ENCODE measurements at regions not wholly inside any gene's neighbourhood (a gene's known extent, or its start where the extent isn't known, plus 50 kb on each side); places are given as distances from the start of the nearest gene placed in this dataset.

GRCh38 chr5:62977661-62978060 lies 399.0 kb downstream of the LRRC70 start:
- no peak for TF ChIP-seq CTCF (conservative IDR thresholded peaks at IDR 0.05; ENCODE audit: low read depth)
- no peak for DNase-seq (ENCODE audit: low spot score)
- H3K27ac ChIP-seq = no peak overlapping the region
- POLR2A ChIA-PET (ENCODE audit: low non-redundant PET) = no interaction called here
- CTCF ChIA-PET = no interaction called here

- ChIA-PET CTCF (no interaction called here), POLR2A (ENCODE audit: low non-redundant PET) (no interaction called here)
- DNase-seq (ENCODE audit: low spot score) = no peak
Measured at GRCh38 chr5:62974623-62975022, 396.0 kb downstream of the LRRC70 start.

GRCh38 chr5:62969409-62970120 lies 390.9 kb downstream of the LRRC70 start:
- no peak for TF ChIP-seq CTCF (conservative IDR thresholded peaks at IDR 0.05; ENCODE audit: low read depth)
- POLR2A ChIA-PET (ENCODE audit: low non-redundant PET) = no interaction called here
- CTCF ChIA-PET = no interaction called here
- no peak for DNase-seq (ENCODE audit: low spot score)
- no peak overlapping the region for H3K27ac ChIP-seq

More at GRCh38 chr5:62974623-62975022, 396.0 kb downstream of the LRRC70 start:
- no peak for TF ChIP-seq CTCF (conservative IDR thresholded peaks at IDR 0.05; ENCODE audit: low read depth)
- H3K27ac ChIP-seq = no peak overlapping the region

DNA sequence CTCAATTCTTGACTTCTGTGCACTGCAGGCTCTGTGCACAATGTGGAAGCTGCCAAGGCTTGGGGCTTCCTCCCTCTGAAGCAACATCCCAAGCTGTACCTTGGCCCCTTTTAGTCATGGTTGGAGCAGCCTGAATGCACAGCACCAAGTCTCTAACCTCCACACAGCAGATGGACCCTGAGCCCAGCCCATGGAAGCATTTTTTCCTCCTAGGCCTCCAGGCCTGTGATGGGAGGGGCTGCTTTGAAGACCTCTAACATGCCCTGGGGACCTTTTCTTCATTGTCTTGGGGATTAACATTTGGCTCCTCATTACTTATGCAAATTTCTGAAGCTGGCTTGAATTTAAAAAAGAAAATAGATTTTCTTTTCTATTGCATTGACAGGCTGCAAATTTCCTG lies 385.8 kb downstream of the LRRC70 start:
- CTCF ChIA-PET = no interaction called here
- no peak for TF ChIP-seq CTCF (conservative IDR thresholded peaks at IDR 0.05; ENCODE audit: low read depth)

GRCh38 chr5:62960781-62961180 lies 382.2 kb downstream of the LRRC70 start:
- no peak overlapping the region for H3K27ac ChIP-seq
- TF ChIP-seq CTCF (conservative IDR thresholded peaks at IDR 0.05; ENCODE audit: low read depth) = no peak
- ChIA-PET CTCF (interaction anchor here (0.7 kb wide), 1 partner anchor 518 kb away, joined by 3 read pairs; no protein-coding TSS in a partner anchor), POLR2A (ENCODE audit: low non-redundant PET) (no interaction called here)
- no peak for DNase-seq (ENCODE audit: low spot score)

More for the DNA sequence above, 385.8 kb downstream of the LRRC70 start:
- no peak for DNase-seq (ENCODE audit: low spot score)
- POLR2A ChIA-PET (ENCODE audit: low non-redundant PET) = no interaction called here
- H3K27ac ChIP-seq = no peak overlapping the region

DNA sequence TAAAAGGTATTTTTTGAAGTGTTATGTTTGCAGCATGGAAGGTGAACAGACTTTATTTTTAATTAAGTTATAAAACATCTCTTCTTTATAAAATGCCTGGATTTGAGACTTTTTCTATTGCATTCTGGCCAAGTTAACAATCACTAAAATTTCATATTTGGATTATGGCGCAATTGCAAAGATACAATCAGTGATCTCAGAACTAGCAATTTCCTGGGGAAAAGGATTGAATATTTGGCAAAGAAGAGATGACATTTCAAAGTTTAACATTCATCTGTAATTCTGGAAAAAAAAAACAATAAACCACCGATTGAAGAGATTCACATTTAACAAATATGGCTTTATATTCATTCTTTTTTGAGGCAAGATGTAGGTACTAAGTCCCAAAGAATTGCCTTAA lies 378.0 kb downstream of the LRRC70 start:
- ChIA-PET CTCF (interaction anchor here (0.6 kb wide), 1 partner anchor 20 kb away, joined by 5 read pairs; no protein-coding TSS in a partner anchor), POLR2A (ENCODE audit: low non-redundant PET) (no interaction called here)
- DNase-seq (ENCODE audit: low spot score) = no peak
- TF ChIP-seq CTCF (conservative IDR thresholded peaks at IDR 0.05; ENCODE audit: low read depth) = no peak
- H3K27ac ChIP-seq = no peak overlapping the region

Measured in RWPE1 (cell line).